Islet precursor cell (in vitro differentiated cells): ENCODE measurements at regions not wholly inside any gene's neighbourhood (a gene's known extent, or its start where the extent isn't known, plus 50 kb on each side); places are given as distances from the start of the nearest gene placed in this dataset.
A peak's percentile ranks its signal among the peaks of the same experiment; 100 is the strongest.

Experiments used
- DNase-seq: peaks from one replicate; pipeline ENCODE4 v3.0.0-alpha.2; 2018

DNA sequence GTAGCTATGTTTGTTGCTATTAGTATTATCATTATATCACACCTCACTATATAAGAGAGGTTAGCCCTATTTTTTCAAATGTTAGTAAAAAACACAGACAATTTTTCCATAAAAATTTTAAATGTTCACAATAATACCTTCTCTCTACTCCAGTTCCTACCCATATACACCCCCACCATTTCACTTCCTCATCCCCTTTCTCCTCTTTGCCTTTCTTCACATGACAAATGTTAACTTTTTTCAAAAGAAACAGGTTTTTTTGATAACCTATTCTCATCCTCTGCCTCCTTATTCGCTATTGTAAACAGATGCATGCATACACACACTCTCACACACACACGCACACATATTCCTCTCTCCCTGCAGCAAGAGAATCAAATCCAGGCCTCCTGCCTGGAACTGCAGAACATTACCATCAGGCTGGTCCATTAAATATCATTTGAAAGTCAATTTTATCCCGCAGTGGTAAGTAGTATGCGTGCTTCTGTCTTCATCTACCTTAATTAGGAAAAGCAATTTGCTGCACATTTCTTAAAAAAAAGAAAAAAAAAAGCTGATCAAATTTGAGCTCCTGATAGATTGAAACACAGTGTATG lies 55.5 kb downstream of the MID1IP1 start:
- no peak for DNase-seq

DNA sequence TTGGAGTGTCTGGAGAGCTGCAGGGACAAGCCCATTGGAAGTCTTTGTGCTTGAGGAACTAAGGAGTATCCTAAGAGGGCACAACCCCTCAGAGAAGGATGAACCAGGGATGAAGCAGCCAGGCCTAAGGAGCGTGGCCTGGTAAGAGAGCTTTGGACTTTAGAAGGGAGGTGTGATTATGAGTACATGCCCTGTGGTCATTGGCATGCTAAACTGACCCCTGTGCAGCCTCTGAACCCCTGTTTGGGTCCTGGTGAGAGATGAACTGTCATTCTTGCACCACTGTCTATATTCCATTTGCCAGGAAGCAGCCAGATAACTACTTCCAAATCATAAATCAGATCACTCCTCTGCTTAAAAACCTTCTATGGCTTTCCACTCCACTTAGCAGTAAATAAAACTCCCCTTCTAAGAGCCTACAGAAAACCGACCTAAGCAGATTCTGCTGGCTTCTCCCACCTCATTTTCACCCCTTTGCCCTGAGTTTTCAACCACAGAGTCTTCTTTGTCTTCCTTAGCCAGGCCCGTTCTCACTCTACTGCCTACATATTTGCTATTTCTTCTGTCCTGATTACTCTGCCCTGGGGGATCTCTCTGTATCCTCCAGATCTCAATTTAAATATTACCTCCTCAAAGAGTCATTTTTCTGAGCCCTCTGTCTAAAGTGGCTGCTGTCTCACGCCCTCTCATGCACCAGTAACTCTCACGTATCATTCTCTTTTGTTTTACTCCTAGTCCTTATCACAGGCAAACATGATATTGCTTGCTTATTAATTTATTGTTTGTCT lies 56.7 kb downstream of the MID1IP1 start:
- DNase-seq = no peak

DNA sequence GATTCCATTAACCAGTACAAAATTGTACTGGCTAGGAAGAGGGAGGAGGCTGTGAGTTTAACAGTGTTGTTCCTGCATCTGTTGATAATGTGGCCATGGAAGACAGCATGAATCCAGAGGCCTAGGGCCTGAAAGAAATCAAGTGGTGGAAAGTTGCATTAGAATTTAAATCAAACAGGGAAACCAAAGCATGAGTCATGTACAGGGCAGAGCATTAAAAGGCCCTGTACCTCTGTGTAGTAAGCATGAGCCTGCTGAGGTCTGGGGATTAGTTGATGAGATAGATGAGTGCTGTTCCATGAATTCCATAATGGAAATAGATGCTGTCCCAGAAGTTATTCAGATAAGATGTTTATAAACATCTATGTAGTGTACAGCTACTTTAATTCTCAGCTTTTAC lies 58.3 kb downstream of the MID1IP1 start:
- DNase-seq = no peak

DNA sequence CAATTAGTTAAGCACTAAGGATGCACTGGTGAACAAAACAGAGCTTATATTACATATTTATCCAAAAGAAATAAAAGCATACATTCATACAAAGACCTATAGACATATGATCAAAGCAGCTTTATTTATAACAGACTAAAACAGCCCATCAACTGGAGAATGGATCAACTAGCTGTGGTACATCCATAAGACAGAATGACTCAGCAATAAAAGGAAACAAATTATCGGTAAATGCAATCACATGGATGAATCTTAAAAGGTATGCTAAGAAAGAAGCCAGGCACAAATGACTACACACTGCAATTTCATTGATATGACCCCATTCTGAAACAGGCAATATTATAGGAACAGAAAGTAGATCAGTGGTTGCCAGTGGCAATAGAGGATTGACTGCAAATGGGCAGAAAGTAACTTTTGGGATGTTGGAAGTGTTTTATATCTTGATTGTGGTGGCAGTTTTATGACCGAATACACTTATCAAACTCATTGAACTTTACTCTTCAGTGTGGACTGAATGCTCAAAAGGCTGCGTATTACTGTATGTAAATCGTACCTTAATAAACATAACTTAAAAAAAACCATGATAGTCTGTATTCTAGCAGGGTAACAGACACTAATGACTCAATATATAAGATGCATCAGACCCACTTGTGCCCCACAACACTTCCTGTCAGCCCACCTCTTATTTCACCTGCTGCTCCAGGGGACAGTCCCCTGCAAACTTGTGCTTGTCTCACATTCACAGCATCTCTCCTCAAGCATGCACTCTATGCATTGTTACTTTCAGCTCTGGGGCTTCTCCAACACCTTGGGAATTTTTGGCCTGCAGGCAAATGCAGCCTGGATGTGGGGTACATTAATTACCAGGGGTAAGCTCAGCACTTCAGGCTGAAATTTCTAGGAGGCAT lies 59.1 kb downstream of the MID1IP1 start:
- no peak for DNase-seq

DNA sequence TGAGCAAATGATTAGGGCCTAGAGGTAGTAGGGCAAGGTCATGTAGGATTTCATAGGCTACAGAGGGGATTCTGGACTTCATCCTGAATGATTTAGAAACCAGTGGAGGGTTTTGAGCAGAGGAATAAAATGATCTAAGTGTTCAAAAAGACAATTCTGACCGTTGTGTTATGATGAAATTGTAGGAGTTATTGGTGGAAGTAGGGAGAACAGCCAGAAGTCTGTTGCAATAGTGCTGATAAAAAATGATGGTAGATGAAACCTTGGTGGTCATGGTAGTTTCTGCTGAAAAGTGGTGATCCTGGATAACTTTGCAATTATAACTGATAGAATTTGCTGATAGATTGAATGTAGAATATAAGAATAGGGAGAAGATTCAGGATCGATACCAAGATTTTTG lies 60.2 kb downstream of the MID1IP1 start:
- no peak for DNase-seq

DNA sequence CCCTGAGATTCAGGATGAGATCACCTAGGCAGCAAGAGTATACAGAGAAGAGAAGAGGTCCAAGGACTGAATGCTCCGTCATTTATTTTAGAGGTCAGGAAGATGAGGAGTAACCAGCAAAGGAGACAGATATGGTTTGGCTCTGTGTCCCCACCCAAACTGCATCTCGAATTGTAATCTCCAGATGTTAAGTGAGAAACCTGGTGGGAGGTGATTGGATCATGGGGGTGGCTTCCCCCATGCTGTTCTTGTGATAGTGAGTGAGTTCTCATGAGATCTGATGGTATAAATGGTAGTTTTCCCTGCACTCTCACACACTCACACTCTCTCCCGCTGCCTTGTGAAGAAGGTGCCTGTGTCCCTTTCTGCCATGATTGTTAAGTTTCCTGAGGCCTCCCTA lies 60.8 kb downstream of the MID1IP1 start:
- no peak for DNase-seq

DNA sequence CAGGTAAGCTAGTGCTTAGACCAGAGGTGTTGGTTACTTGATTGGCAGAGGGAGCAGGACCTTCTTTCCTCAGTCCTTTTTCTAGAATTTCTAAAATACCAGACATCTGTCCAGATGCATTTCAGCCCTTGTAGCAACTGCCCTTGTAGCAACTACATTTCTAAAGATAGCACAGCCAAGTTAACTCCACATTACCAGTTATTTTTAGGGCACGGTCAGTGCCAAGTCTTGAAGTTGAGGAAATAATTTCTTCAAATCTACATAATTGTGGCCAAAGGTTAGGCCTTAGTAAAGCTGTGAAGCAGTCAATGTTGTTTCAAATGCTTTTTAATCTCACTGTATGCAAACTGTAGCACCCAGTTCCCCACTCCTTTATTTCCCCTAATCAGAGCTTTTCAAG lies 62.9 kb downstream of the MID1IP1 start:
- DNase-seq = no peak

DNA sequence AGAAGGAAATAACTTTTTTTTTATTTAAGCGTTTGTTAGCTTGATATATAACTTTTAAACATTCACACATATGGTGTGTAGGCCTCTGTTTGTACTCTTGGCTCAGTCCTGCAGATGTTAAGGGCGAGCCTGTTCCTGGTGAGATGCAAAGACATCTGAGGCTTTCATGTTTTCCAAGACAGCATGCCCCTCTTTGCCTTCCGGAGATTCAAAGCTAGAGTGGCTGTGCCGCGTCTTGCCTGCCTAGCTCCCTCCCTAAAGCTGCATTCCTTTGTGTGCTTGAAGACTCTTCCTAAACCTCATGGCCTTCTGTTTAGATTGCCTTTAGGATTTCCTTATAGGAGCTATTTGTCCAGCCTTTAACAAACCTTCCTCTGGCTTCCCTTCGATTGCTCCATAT lies 67.1 kb downstream of the MID1IP1 start:
- no peak for DNase-seq

DNA sequence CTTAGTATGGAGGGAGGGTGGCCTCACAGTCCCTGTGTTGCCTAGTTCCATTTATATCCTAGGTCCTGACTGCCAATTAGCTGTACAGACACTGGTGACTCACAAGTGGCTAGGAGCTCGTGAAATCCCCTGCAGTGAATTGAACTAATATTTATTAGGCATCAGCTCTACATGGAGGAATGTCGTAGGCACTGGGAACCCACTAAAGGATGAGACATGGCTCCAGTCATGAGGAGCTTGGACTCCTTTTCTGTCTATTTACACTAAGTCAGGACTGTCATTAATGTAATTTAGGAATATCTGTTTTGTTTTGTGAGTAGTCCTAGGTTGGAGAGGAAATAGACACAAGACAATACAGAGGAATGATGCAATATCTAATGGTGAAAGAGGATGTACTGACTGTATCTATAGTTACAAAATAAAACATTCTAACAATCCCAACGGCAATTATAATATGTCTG lies 67.7 kb downstream of the MID1IP1 start:
- peak; percentile 59 for DNase-seq

DNA sequence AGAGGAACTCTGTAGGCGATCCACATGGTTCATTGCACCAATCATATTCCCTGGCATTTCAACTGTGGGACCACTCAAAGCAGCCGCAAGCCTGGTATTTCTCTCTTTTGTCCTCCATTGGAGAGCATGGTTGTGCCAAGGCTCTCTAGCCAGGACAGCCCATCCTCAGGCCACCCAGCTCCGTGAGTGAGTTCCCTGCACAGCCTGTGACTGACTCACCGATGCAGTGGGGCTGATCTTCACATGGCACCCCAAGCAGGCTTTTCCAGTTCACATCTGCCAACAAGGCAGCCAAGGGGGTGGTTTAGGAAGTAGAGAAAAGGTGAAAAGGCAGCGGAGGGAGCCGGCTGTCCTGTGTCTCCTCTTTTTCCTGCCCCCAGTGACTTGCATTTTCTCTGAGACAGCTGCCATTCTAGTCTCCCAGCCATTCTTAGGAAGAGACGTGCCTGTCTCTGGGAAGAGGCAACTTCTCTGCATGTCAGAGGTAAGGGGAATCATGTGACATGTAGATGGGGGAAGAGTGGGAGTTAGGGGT lies 69.2 kb downstream of the MID1IP1 start:
- DNase-seq = peak; percentile 78

DNA sequence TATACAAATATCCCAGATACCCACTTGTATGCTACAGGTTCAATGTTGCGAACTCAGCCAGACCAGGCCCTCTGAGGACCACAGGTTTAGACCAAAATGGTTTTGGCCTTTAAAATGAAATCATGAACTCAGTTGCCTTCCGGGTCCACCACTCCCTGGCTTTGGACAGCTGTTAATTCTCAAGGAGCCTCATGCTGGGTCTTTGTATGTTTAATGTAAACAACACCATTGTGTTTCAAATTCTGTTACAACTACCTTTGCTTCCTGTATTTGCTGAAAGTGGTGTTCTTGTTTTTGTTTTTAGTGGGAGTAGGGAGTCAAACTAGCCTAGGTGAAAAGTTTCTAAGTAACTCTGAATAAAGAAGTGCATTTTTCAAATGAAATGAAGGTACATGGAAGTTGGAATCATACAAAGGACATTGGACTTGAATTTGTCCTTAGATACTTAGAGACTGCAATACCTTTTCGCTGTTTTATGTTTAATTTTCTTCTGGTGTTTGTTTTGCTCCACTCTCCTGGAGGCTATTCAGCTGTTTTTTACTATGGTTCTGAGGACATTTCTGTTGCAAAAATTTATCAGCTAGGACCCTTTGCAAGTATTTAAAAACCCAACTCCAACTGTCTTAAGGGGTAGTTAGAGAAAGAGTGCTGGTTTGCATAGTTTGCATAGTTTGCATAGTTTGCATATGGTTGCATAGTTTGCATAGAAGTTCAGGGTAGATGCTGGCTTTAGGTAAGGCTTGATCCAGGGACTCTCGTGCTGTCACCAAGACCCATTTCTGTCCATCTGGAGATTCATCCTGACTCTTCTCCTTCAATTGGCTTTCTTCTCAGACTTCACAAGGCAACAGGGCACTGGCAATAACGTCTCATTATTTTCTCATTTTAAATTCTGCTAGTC lies 70.1 kb downstream of the MID1IP1 start:
- no peak for DNase-seq

DNA sequence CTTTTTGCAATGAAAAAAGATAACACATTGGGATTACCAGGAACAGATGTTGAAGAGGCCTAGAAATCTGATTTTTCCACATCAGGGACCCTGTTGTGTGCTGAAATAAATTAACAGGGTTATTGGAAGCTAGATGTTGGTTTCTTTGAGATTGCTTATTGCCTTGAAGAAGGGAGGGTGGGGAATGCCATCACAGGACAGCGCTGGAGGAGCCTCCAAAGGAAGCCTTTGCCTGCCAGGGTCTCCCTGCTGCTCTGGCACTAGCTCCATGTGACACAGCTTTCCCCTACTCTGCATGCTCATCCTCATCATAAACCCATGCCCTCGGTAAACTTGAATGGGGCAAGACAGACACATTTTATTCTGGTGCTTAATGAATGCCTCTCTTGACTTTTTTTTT lies 76.1 kb downstream of the MID1IP1 start:
- DNase-seq = no peak

DNA sequence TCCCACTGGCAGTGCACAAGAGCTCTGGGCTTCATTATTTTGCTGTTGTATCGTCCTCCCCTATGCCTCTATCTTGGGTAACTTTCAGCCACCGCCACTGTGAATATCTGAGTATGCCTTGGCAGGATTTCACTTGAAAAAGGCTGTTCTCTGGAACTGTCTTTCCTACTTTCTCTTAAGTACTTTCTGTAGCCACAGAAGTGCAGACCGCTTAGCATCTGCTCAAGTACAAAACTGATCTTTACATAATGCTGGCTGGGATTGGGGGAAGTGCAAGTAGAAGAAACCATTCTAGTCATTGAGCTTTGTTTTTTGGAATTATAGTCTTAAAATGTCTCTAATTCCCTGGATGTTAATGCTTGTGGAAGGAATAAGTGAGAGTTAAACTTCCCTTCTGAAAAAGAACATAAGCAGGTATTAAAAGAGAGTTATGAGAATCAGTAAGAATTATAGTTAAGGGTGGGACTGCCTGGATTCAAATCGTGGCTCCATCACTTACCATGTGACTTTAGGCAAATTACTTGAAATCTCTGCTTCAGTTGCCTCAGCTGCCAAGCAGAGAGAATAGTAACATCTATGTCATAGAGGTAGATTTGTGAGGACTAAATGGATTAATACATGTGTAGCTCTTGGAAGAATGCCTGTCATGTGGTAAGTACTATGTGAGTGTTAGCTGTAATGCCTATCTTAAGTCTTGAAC lies 77.5 kb downstream of the MID1IP1 start:
- DNase-seq = no peak

DNA sequence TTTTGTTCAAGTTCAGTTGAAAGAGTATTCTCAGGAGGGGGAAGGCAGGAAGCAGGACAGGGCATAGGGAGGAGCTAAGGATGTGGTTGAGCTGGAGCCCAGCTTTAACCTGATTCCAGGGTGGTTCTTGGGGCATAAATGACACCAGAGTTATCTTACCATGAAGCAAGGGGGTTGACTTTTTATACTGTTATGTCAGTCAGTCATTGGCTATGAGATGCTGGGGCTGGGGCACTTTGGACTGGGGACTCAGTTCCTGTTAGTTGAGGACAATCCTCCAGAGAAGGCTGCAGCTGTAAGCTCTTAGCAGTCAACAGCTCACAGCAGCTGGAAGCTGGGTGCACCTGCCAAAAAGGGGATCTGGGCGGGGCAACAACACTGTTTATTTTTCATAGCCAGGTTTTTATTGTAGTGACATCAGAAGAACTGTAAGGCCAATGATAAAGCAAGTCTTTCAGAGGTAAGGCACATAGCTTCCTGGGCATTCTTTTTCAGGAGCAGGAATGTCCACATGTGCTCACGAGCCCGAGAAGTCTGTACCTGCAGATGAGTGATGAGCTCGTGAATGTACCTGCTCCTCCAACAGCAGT lies 78.5 kb downstream of the MID1IP1 start:
- DNase-seq = no peak

DNA sequence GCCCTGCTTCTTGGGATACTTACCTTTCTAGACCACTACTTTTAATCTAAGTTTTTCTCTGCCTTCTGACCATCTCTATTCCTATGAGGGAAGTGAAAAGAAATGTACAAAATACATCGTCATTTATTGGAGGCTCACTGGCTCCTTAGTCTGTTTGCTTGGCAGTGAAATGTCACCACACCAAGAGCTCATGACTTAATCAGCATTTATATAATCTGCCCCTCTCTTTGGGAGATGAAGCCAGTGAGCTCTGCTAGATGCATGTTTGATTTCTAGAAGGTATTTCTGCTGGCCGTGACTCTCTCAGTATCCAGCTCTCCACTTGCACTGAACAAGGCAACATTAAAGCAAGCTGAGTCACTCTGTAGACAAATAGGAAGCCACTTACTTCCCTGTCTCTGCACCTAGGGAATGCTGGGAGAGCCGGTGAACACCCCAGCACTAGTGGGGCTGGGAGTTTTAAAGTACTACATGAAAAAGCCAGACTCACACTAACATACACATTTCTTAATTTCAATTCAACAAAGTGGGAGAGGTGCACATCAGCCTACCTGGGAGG lies 79.1 kb downstream of the MID1IP1 start:
- no peak for DNase-seq

DNA sequence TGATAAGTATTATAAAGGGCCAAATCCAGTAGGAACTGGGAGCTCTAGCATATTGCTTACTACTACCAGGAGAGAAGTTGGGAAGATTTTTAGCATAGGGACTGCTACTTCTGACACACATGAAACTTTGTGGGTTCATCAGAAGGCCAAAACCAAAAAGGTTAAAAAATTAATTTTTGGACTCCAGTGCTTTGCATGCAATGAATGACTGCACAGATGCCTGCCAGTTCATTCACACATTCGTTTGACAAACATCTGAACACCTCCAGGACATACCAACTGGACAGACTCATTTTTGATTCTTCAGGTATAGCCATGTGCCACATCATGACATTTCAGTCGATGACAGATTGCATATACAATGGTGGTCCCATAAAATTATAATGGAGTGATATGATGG lies 79.8 kb downstream of the MID1IP1 start:
- DNase-seq = no peak

DNA sequence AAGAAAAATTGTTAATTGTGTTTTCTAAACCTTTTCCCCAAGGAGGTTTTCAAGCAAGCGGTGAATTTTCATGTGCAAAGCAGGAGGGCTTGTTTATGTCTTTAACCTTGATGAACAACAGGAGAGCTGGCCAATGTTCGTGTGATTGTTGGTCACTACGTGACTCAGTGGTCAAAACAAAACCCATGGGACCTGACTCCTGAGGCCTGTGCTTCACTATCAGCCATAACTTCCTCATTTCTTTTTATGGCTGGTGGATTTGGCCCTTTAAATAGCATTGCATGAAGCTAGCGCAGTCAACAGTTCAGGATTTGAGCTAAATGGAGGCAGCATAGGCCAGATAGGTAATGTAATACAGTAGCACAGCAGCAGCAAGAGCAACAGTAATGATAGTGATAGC lies 80.5 kb downstream of the MID1IP1 start:
- no peak for DNase-seq

DNA sequence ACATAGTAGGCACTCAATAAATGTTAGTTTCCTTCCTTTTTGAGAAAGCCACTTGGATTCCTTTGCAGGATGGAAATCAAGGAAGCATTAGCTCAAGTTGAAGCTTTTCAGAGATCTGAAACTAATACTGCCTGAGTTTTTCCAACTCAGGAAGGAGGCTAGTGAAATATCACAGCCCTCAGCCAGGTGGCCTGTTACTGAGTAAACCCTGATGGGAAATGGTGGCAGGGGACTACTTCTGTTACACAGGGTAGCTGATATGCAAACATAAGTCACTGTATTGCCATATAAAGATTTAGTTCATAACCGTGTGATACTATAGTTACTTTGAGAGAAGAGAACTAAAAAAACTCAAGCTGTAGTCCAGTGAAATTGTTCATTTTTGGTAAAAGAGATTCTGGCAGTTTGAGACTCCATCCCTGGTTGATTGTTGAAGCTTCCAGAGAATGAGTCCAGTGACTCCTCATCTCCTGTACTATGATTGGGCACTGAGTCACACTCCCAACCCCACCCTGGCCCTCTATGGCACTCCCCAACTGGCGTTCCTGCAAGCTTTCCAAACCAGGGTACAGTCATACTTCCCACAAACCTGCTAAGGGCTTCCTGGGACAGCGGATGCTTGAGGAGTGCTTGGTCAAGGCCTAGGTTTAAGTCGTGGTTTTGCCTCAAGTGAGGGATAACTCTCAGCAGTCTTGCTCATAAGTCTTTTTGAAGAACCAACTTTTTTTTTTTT lies 81.8 kb downstream of the MID1IP1 start:
- no peak for DNase-seq

DNA sequence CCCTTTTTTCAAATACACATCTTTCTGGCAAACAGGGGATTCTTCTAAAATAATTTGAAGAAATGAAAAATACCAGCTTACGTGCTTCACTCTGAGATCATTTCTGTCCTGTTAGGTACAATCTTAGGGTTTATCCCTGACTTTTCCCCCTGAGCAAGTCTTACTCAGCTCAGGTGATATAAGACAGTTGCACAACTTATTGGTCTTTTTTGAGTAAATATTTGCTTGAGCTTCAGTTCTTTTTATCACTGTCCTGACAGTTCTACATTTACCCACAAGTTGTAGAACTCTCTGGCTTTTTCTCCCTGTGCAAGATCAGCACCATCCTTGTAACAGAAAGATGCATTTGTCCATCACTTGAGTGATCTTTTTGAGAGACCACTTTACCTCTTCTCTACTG lies 84.9 kb downstream of the MID1IP1 start:
- no peak for DNase-seq

DNA sequence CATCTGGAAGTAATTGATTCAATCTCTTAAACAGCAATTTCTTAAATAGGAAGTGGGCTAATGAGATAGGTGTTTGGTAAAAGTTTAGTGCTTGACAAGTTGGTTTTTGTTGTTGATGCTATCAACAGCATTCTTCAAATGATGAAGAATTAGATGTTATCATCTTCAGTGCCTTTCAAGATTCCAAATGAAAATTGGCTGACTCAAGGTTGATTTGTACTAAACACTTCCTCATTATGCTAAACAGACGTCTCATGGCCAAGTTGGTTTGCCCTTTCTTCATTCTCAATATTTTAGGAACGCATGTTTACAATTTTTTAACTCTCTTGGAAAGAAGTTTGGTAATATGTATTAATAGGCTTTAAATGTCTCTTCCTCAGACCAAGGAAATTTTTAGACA lies 86.0 kb downstream of the MID1IP1 start:
- DNase-seq = no peak
